ENCODE measurements at regions not wholly inside any gene's neighbourhood (a gene's known extent, or its start where the extent isn't known, plus 50 kb on each side); places are given as distances from the start of the nearest gene placed in this dataset.

GRCh38 chr2:242034138-242034537 lies 164.6 kb downstream of the RTP5 start:
- TF ChIP-seq CTCF (IDR thresholded peaks at IDR 0.05; ENCODE audit: low read depth, low read length): no peak
- in situ Hi-C loops (cut with HindIII; ENCODE audit: low sequenced_read_pairs): no loop called here

GRCh38 chr2:242034996-242035814 lies 165.7 kb downstream of the RTP5 start:
- in situ Hi-C loops (cut with HindIII; ENCODE audit: low sequenced_read_pairs): no loop called here
- no peak for TF ChIP-seq CTCF (IDR thresholded peaks at IDR 0.05; ENCODE audit: low read depth, low read length)
- no peak for DNase-seq (ENCODE audit: low read depth, low spot score)
- H3K4me3 ChIP-seq (ENCODE audit: low read depth, low read length): no peak overlapping the region

More at GRCh38 chr2:242034138-242034537, 164.6 kb downstream of the RTP5 start:
- H3K4me3 ChIP-seq (ENCODE audit: low read depth, low read length): no peak overlapping the region
- no peak for DNase-seq (ENCODE audit: low read depth, low spot score)

- no peak for TF ChIP-seq CTCF (IDR thresholded peaks at IDR 0.05; ENCODE audit: low read depth, low read length)
- H3K4me3 ChIP-seq (ENCODE audit: low read depth, low read length): no peak overlapping the region
- no peak for DNase-seq (ENCODE audit: low read depth, low spot score)
- in situ Hi-C loops (cut with HindIII; ENCODE audit: low sequenced_read_pairs): no loop called here
These were observed 166.5 kb downstream of the RTP5 start for GRCh38 chr2:242035858-242036652.

GRCh38 chr2:242036653-242036950 lies 167.1 kb downstream of the RTP5 start:
- in situ Hi-C loops (cut with HindIII; ENCODE audit: low sequenced_read_pairs): no loop called here
- TF ChIP-seq CTCF (IDR thresholded peaks at IDR 0.05; ENCODE audit: low read depth, low read length): no peak
- no peak overlapping the region for H3K4me3 ChIP-seq (ENCODE audit: low read depth, low read length)
- no peak for DNase-seq (ENCODE audit: low read depth, low spot score)

- DNase-seq (ENCODE audit: low read depth, low spot score): no peak
- no peak overlapping the region for H3K4me3 ChIP-seq (ENCODE audit: low read depth, low read length)
- no peak for TF ChIP-seq CTCF (IDR thresholded peaks at IDR 0.05; ENCODE audit: low read depth, low read length)
- in situ Hi-C loops (cut with HindIII; ENCODE audit: low sequenced_read_pairs): no loop called here
These were observed 168.8 kb downstream of the RTP5 start for GRCh38 chr2:242038166-242038927.

GRCh38 chr2:242038928-242039341 lies 169.4 kb downstream of the RTP5 start:
- H3K4me3 ChIP-seq (ENCODE audit: low read depth, low read length): no peak overlapping the region
- TF ChIP-seq CTCF (IDR thresholded peaks at IDR 0.05; ENCODE audit: low read depth, low read length): no peak
- in situ Hi-C loops (cut with HindIII; ENCODE audit: low sequenced_read_pairs): no loop called here
- DNase-seq (ENCODE audit: low read depth, low spot score): no peak
